Stimulated activated CD4-positive, alpha-beta T cell treated with anti-CD3 and anti-CD28 coated beads, TNF-alpha, amount 100 ng/mL, for 48 hours (primary cell): ENCODE measurements at regions not wholly inside any gene's neighbourhood (a gene's known extent, or its start where the extent isn't known, plus 50 kb on each side); places are given as distances from the start of the nearest gene placed in this dataset.

Experiments
- DNase-seq, 3 donors: peaks; one replicate each; pipeline ENCODE4 v3.0.0-alpha.2; 2020; ENCODE audit warnings: low read depth in 3 of 3

DNA sequence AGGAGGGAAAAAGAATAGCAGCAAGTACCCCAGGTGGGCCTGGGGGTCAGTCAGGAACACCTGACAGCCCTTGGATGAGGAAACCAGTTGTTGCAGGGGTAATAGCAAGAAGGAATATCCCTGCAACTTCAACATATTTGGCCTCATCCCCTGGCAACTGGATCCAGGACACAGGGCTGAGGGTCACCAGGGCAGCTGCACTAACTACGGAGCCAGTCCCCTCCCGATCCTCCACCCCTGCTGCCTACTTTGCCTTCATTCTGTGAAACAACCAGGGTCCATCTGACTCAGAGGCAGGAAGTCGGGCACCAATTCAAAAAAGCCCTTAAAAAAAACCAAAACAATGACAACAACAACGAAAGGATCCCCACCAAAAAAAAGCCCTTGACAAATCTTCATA lies 52.9 kb downstream of the FRMPD3 start:
- DNase-seq: no peak

DNA sequence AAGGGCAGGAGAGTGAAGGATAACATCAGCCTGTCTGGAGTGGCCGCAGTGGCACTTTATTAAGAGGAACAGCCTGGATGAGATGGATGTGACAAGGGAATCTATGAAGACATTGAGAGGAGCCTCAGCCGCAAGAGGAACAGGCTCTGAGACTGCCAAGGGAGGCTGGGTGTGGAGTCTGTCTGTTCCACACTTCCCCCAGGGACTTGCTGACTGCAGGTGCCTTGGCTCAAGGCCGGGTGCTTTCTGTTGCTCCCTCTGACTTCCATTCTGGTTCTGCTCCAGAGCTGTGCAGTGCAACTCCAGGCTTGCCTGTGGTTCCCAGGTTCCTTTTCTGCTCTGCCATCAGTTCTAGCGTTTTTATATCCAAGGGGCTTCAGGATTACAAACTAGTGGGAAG lies 54.6 kb downstream of the FRMPD3 start:
- DNase-seq: no peak

DNA sequence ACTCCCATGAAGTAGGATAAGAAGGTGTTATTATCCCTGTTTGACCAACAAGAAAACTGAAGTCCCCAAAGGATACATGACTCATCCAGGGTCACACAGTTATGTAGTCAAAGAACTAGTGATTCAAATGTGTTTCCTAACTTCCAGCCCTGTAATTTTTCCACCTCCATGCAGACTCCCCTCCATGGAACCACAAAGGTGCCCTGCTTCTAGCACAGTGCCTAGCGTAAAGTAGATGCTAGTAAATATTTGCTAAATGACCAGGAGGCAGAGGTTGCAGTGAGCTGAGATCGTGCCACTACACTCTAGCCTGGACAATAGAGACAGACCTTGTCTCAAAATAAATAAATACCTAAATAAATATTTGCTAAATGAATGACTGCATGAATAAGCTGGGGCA lies 55.8 kb downstream of the FRMPD3 start:
- DNase-seq: no peak

DNA sequence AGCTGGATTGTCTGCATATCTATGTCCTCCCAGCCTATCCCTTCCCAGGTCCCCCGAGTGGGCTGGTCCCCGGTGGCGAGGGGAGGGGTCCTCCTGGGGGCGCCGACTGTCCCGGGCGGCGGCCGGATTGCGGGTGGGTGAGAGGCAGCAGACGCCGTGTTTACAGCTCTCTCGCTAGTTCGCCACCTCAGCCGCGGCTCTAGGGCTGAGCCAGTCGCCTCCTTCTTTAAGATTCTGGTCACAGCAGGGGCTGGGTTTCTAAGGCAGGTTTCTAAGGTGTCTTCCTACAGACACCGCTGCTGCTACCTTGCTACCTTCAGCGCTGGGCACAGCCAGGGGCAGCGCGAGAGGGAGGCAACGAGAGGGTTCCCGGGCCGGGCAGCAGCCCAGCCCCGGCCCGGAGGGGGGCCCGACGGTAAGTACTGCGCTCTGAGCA lies 57.2 kb downstream of the FRMPD3 start:
- DNase-seq: peak in 1 of 3 donors; percentile 0

DNA sequence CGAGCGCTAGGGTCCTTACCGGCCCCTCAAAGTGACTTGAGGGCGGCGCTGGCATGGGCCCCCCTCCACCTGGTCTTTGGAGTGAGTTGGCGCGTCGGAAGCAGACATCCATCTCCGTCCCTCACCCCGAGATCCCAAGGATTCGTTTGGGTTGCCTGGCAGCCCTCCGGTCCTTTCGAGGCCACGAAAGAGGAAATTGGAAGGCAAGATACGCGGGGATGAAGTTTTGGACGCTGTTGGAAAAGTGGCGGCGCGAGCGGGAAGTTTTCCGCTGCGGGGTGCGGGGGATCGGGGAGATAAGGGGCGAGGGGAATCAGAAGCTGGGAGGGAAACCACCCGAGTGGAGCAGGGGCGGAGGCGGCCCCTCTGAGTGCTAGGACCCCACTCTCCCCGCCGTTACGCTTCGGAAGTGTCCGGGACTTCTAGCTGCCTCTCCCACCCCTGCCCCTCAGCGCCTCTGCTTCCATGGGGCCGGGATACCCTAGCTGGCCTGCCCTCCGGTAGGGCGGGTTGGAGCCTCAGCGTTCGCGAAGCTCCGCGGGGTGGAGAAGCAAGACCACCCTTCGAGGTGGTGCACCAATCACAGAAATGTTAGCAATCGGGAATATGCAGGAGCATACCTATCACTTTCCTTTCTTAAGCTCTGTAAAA lies 57.8 kb downstream of the FRMPD3 start:
- no peak for DNase-seq

DNA sequence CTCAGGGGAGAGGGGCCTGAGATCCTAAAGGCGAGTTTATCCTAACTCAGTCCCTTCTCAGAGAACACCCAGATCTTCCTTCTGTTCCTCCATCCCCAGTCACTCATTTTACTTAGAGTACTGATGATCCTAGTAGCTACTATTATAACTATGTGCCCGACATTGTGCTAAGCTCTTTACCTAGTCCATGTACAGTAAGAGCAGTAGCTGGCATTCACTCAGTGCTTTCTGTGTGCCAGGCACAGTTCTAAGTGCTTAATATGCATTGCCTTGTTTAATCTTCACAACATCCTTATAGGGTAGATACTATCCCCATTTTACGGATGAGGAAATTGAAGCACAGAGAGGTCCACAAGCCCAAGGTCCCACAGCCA lies 58.3 kb downstream of the FRMPD3 start:
- no peak for DNase-seq

DNA sequence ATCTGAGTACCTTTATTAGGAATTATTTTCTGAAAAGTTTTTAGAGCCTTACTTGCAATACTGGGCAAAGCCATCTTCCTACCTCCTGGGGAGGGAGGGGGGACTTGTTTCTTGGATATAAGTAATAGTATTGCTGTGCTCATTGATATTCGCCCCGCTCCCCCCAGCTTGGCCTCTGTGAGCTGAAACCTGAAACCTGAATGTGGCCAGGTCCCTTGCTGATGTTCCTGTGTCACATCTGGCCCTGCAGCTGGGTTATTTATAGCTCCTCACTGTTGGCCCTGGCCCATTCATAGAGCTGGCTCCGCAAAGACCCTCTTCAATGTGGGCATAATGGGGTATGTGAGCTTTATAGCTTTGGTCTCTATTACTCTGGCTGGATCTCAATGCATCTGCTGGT lies 59.5 kb downstream of the FRMPD3 start:
- no peak for DNase-seq

DNA sequence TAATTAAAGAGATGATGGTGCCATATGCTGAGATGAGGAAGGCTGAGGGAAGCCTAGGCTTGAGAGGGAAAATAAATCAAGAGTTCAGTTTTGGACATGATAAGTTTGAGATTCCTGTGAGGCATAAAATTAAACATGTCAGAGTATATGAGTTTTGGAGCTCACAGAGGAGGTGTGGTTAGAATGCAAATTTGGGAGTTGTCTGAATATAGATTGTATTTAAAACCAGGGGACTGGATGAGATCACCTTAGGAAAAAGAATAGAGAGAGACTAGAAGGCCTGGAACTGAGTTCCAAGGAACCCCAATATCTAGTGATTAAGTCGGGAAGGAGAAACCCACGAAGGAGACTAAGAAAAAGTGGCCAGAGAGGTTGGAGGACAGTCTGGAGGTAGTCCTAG lies 65.5 kb downstream of the FRMPD3 start:
- DNase-seq: no peak

DNA sequence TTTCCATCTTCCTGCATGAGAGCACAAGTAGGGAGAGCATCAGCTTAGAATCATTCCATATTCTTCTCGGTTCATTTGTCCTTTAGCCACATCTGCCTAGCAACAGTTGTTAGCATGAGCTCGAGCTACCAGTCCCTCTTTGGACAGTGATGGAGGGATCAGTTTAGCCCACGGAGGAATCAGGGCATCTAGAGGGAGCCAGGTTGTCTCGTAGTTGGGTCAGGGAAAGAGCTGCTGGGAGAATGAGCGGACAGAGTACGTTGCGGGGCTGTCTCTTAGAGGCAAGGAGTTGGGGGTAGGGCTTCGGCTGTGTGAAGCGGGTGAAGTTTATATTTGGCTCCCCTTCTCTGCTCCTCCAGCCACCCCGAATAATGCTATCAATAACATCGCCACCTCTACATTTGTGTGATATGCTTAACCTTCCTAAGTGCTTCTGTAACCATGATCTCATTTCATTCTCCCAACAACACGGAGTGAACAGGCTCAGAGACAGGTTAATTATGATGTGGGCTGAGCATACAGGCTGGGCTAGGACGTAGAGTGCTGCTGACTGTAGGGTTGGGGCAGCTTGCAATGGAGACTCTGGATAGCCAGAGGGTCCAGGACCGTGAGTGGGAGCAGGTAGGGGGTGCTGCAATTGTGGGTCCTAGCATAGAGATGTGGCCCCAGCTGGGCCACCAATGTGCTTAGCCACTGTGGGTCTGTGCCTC lies 72.6 kb downstream of the FRMPD3 start:
- no peak for DNase-seq

DNA sequence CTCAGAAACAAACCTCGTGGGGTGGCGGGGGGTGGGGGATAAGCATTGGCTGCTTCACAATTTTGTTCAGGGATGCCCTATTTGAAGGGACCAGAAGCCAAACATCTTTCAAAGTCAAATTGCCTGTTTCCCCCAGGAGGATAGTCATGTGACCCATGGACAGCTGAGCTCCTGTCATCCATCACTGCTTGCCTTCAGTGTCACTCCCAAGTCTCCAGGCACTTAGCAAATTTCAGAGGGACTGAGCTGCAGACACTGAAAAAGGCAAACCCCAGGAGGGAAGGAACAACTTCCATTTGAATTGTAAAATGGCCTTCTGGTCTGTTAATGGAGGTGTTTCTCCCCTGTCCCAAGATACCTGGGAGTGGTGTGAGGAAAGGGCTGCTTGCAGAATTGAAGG lies 73.4 kb downstream of the FRMPD3 start:
- no peak for DNase-seq

DNA sequence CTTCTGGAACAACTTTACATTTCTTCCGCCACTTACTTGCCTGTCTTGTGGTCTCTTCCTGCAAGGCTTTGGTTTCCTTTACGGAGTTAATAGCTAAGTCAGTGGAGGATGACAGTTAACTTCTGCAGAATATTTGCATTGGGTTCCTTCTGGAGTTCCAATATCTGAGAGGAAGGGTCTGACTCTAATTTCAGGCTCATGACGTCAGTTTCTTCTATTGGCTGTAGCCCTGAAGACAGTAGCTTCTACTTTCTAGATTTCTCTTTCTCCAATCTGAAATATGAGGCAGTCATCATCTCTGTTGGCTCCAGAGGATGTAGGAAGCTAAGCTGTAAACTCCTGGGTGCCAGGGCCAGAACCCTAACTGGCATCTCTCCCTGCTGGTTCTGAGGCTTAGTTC lies 76.7 kb downstream of the FRMPD3 start:
- no peak for DNase-seq

DNA sequence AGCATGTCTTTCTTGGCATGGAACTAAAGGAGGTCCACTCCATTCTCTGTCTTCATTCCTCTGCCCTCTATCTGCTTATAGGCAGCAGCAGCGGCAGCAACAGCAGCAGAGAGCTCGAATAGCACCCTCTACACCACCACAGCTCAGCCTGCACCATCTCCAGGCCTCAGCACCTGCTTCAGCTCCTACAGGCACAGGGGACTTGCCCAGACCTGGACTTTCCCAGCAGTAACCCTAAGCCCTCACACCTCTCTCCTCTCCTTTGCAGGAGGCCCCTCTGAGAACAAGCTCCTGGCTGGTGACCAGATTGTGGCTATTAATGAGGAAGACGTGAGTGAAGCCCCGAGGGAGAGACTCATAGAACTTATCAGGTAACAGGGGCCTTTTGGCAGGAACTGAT lies 80.7 kb downstream of the FRMPD3 start:
- DNase-seq: no peak

DNA sequence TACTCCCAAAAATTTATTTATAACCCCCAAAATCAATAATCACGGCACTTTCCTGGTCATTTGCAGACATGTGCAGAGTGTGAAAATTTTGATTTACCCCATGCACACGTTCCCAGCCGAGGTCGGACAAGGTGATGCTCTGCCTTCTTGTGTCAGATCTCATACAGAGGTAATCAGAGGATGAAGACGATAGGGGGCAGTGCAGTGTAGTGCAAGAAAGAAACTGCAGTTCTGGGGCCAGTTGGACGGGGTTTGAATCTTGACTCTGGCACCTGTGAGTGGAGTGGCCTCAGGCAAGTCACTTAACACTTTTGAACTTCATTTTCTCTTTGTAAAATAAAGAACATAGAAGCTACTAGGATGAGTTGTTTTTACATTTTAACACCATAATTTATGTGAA lies 88.4 kb downstream of the FRMPD3 start:
- peak; percentile 3 to 31 (median 6) for DNase-seq

DNA sequence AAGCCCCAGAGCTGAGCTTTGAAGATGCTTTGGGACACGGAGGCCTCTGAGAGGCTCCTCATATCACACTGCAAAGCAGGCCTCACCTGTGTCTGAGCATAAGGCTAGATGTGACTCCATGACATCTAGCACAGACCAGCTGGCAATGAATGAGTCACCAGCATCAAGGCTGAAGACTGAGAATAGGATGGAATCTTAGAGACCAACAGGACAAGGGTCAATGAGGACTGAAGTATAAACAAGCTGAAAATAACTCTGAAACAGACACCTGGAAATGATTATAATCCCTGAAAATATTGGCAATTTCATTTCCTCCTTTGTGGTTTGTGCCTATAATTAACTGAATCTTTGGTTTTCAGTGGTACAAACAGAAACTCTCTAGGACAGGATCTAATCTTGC lies 87.1 kb upstream of the PRPS1 start:
- no peak for DNase-seq

DNA sequence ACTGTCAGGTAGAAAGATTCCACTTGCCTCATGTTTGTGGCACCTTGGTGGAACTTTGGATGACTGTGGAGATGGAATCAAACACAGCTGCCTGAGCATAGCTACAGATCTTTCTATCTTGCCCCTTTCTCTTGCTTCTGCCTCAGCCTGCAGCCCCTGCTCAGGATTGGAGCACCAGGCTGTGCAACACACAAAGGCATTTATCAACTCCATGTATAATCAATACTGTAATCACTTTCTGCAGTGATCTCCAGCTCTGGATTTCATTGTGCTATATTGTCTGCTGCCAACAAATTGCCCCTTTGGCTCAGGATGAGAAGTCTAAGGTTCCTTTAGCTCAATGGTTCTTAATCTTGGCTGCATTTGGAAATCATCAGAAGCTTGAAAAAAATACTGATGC lies 86.3 kb upstream of the PRPS1 start:
- no peak for DNase-seq

DNA sequence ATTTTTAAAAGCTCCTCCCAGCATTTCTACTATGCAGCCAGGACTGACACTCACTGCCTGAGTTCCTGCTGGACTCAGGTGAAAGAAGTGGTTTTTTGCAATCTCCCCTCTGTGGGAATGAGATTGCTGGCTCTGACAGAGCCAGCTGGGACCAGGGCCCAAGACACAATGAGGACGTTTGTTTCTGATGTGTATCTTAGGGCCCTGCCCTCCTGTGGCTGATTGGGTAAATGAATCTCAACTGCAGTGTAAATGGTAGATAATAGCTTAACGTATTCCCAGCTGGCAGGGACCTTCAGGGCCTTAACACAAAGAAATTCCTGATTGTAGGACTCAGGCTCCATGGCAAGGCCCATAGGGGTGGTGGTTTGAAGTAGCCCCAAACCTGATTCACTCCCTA lies 85.8 kb upstream of the PRPS1 start:
- DNase-seq: no peak

DNA sequence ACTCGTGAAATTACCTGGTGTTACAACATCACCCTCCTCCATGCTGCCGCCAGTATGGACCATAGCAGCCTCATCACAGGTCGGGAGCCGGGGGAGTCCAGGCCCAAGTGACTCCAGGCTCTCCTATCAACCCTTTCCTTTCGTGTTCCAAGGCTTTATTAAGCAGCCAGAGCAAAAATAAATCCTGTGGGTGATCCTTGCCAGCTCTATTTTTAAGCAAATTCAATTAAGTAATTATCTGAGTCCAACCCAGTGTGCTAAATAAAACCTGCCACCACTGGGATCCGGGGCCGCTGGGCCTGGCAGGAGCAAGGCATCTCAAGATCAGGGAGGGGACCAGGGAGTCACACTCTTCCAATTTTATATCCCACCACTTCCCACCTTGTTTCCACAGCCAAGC lies 80.7 kb upstream of the PRPS1 start:
- DNase-seq: no peak

DNA sequence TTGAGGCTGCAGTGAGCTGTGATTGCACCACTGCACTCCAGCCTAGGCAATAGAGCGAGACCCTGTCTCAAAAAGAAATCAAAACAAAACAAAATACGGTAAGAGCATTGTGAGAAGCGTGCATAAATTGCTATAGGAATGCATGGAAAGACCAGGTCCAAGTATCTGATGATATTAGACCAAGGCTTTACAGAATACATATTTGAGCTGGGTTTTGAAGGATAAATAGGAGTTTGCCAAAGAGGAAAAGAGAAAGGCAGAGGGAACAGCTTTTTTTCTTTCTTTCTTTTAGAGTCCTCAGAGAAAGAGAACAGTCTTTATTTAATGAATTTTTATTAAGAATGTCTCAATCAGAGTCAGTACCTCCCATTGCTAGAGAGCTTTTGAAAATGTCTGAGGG lies 79.5 kb upstream of the PRPS1 start:
- no peak for DNase-seq

DNA sequence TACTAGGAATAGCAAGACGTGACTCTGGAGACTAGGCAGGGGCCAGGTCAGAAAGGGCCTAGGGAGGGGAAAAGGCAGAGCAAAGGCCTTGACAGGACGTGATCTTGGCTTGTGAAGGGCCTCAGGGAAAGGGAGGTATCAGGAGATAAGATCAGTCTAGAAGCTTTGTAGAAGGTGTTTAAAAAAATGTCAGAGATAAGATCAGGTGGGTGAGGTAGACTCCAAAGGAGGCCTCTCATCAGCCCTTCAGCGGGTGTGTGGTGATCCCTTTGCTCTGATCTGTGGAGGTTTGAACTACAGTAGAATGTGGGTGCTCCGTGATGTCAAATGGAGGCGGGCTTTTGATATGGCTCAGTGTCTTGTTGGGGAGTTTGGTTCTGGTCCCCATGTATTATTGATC lies 78.8 kb upstream of the PRPS1 start:
- DNase-seq: peak in 1 of 3 donors; percentile 6

DNA sequence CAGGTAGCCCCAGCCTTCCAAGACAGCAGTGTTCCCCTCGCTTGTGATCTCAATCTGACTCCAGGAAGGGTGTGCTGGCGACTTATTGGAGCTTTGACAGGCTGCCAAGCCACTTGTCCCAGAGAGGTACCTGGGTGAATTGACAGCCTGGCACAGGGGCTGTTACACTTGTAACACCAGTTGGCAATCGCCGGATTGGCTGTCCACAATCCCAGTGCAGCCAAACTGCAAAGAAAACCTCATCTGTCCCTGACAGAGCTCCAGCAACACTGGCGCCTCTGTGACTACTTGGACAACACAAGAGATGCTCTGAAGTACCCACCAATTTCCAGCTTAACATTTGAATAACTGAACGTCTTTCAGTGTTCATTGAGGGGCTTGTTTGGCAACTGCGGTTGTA lies 76.8 kb upstream of the PRPS1 start:
- no peak for DNase-seq

DNA sequence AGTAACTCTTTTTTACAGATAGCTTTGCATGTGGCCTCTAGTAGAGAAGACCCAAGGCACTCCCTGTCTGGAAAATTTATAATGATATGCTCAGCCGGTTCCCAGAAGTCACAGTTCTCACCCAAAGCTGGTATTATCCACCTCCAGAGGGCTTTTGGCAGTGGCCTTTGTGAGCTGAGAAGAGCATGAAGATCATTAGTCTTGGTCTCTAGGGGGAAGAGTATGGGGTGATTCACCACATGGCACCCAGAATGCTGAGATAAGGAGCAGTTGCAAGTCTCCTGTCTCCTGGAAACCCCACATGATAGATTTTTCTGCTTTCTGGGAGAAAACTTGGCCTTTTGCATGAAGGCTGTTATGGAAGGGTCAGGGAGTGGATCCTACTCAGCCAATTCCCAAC lies 75.4 kb upstream of the PRPS1 start:
- no peak for DNase-seq

DNA sequence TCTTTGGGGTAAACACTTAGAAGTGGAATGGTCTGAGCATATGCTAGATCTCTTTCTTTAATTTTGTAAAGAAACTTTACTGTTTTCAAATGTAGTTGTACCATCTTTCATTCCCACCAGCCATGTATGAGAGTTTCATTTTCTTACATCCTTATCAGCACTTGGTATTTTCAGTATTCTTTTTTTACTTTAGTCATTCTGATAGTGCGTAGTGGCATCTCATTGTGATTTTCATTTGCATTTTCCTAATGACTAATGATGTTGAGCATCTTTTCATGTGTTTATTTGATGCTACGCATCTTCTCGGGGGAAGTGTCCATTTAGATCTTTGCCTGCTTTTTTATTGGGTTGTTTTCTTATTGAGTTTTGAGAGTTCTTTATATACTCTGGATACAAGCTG lies 71.3 kb upstream of the PRPS1 start:
- DNase-seq: no peak

DNA sequence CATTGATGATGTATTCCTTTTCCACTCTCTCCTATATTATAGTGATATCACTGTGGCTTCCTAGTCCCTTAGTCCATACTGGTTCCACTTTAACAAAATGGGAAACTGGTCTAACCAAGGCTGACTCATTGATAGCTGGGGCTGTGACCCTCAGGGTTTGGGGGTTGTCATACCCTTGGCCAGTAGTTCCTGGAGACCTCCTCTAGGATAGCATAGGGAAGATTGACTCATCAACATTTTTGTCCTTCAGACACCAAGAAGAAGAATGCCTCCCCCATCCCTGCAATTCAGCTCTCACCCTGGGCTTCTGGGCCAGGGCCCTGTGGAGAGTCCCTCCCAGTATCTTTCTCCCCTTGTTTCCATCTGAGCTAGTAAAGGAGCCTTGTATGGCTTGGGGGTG lies 68.8 kb upstream of the PRPS1 start:
- no peak for DNase-seq

DNA sequence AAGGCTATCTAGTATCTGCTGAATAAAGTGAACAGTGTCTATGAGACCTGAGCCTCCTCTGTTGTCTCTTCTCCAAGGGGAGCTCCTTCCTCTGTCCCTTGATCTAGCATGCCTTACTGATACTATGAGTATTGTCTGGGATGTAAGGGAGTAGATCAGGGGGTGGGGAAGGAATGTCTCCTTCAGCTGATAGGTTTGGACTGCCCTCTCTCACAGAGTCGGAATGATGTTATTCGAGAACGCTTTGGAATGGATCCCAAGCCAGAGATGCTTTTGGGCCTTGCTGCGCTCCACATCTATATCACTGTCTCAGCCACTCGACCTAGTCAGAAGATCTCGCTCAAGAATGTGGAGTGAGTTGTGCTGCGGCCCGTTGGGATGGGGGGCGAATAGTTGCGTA lies 68.3 kb upstream of the PRPS1 start:
- DNase-seq: no peak
